ENCODE measurements at regions not wholly inside any gene's neighbourhood (a gene's known extent, or its start where the extent isn't known, plus 50 kb on each side); places are given as distances from the start of the nearest gene placed in this dataset.
"Not testable (repeated sequence)": the region's sequence is repeated elsewhere in the genome, so short reads cannot be mapped to it uniquely, and the experiment has no call there.

- Histone ChIP-seq H3K27ac (peak overlapping the region; percentile 64 to 78 (median 70)), H3K4me1 (peaks cover 36 to 65% (median 40%) of the 10 kb centered on the region in 4 donors), H3K9me3 (no peaks in the 10 kb centered on the region), H3K36me3 (no peaks in the 10 kb centered on the region), H3K4me3 (no peak overlapping the region), H3K27me3 (no peaks in the 10 kb centered on the region)
- DNase-seq (peak in 1 of 2 donors; percentile 77), ATAC-seq (ENCODE audit: low FRiP score in 2 of 2) (no peak)
- TF ChIP-seq POLR2AphosphoS5 (IDR thresholded peaks at IDR 0.05) (peak; percentile 85 to 90), CTCF (IDR thresholded peaks at IDR 0.05) (no peak), EP300 (IDR thresholded peaks at IDR 0.05) (peak; percentile 31 to 95 (median 57))
- WGBS, 2 donors, result 43 to 52% methylated on average over 3 of the region's 3 CpGs
These were observed 182.8 kb downstream of the PSMG1 start for GRCh38 chr21:39000496-39000895.

GRCh38 chr21:38999161-38999560 is 184.1 kb downstream of the PSMG1 start:
- H3K9me3 ChIP-seq, result no peaks in the 10 kb centered on the region
- WGBS, 2 donors, result 89 to 92% methylated on average over 3 of the region's 3 CpGs
- ATAC-seq (ENCODE audit: low FRiP score in 2 of 2), result no peak
- no peak overlapping the region for H3K27ac ChIP-seq
- DNase-seq, result no peak
- no peak overlapping the region for H3K4me3 ChIP-seq
- no peak for TF ChIP-seq POLR2AphosphoS5 (IDR thresholded peaks at IDR 0.05)
- TF ChIP-seq POLR2A (IDR thresholded peaks at IDR 0.05), result no peak
- TF ChIP-seq CTCF (IDR thresholded peaks at IDR 0.05), result no peak
- TF ChIP-seq EP300 (IDR thresholded peaks at IDR 0.05), result no peak
- H3K27me3 ChIP-seq, result no peaks in the 10 kb centered on the region
- peaks cover 26 to 61% (median 31%) of the 10 kb centered on the region in 4 donors for H3K4me1 ChIP-seq
- H3K36me3 ChIP-seq, result no peaks in the 10 kb centered on the region

GRCh38 chr21:38998281-38998680 is 185.0 kb downstream of the PSMG1 start:
- not testable (repeated sequence) for H3K36me3 ChIP-seq; DNase-seq; H3K27me3 ChIP-seq; H3K9me3 ChIP-seq; ATAC-seq (ENCODE audit: low FRiP score in 2 of 2); H3K27ac ChIP-seq; H3K4me3 ChIP-seq
- 79 to 84% methylated on average over 7 of the region's 7 CpGs for WGBS, 2 donors
- H3K4me1 ChIP-seq, result peaks cover 27 to 59% (median 32%) of the 10 kb centered on the region in 4 donors

GRCh38 chr21:38997843-38998175 is 185.4 kb downstream of the PSMG1 start:
- 64 to 67% methylated on average over 3 of the region's 3 CpGs for WGBS, 2 donors
- not testable (repeated sequence) for DNase-seq; H3K9me3 ChIP-seq; H3K27ac ChIP-seq; H3K36me3 ChIP-seq; H3K4me3 ChIP-seq; ATAC-seq (ENCODE audit: low FRiP score in 2 of 2); H3K27me3 ChIP-seq
- H3K4me1 ChIP-seq, result peaks cover 27 to 59% (median 32%) of the 10 kb centered on the region in 4 donors

- Histone ChIP-seq H3K27ac (peak overlapping the region in 1 of 4 donors; percentile 10), H3K4me1 (peaks cover 28 to 61% (median 36%) of the 10 kb centered on the region in 4 donors), H3K27me3 (no peaks in the 10 kb centered on the region), H3K4me3 (no peak overlapping the region), H3K36me3 (no peaks in the 10 kb centered on the region), H3K9me3 (no peaks in the 10 kb centered on the region)
- ATAC-seq (ENCODE audit: low FRiP score in 2 of 2) (no peak), DNase-seq (no peak)
- TF ChIP-seq CTCF (IDR thresholded peaks at IDR 0.05) (no peak), POLR2A (IDR thresholded peaks at IDR 0.05) (no peak), POLR2AphosphoS5 (IDR thresholded peaks at IDR 0.05) (no peak), EP300 (IDR thresholded peaks at IDR 0.05) (no peak)
- WGBS, 2 donors, result 72 to 74% methylated on average over 10 of the region's 10 CpGs
These were observed 186.0 kb downstream of the PSMG1 start for GRCh38 chr21:38997051-38997842.

GRCh38 chr21:38996355-38996754 is 186.9 kb downstream of the PSMG1 start:
- no peaks in the 10 kb centered on the region for H3K9me3 ChIP-seq
- H3K36me3 ChIP-seq, result no peaks in the 10 kb centered on the region
- no peaks in the 10 kb centered on the region for H3K27me3 ChIP-seq
- peak overlapping the region in 1 of 4 donors; percentile 86 for H3K27ac ChIP-seq
- WGBS, 2 donors, result 95 to 100% methylated on average over 2 of the region's 2 CpGs
- peaks cover 37 to 62% (median 44%) of the 10 kb centered on the region in 4 donors for H3K4me1 ChIP-seq
- no peak for TF ChIP-seq EP300 (IDR thresholded peaks at IDR 0.05)
- no peak for TF ChIP-seq CTCF (IDR thresholded peaks at IDR 0.05)
- no peak for TF ChIP-seq POLR2A (IDR thresholded peaks at IDR 0.05)
- TF ChIP-seq POLR2AphosphoS5 (IDR thresholded peaks at IDR 0.05), result no peak
- H3K4me3 ChIP-seq, result no peak overlapping the region
- ATAC-seq (ENCODE audit: low FRiP score in 2 of 2), result no peak
- no peak for DNase-seq

Data from upper lobe of left lung (tissue), 6 donors.